Vagina (tissue), 2 donors: ENCODE measurements at regions not wholly inside any gene's neighbourhood (a gene's known extent, or its start where the extent isn't known, plus 50 kb on each side); places are given as distances from the start of the nearest gene placed in this dataset.
"Not testable (repeated sequence)": the region's sequence is repeated elsewhere in the genome, so short reads cannot be mapped to it uniquely, and the experiment has no call there.

ENCODE experiments used
- POLR2A ChIP-seq, 2 donors: fragments of 450-650 bp; IDR thresholded peaks; one replicate each; pipeline ENCODE4 v1.6.1; 2017; ENCODE audit warnings: antibody characterized with exemption in 2 of 2, mild to moderate bottlenecking in 2 of 2, moderate library complexity in 2 of 2
- POLR2AphosphoS5 ChIP-seq, 2 donors: sonication (generic); formaldehyde crosslinking; IDR thresholded peaks; one replicate each; pipeline ENCODE4 v1.9.0; 2017; ENCODE audit warnings: antibody characterized with exemption in 2 of 2, mild to moderate bottlenecking in 2 of 2, low read depth in 1 of 2; ENCODE audit not compliant: insufficient read depth in 1 of 2

- not testable (repeated sequence) for TF ChIP-seq POLR2A (IDR thresholded peaks at IDR 0.05); POLR2AphosphoS5 (IDR thresholded peaks at IDR 0.05; ENCODE audit: insufficient read depth in 1 of 2, low read depth in 1 of 2)
Observed at GRCh38 chr21:13883641-13884395, 274.2 kb downstream of the POTED start.
